GM19351 (cell line): ENCODE measurements at regions not wholly inside any gene's neighbourhood (a gene's known extent, or its start where the extent isn't known, plus 50 kb on each side); places are given as distances from the start of the nearest gene placed in this dataset.
"Not testable (repeated sequence)": the region's sequence is repeated elsewhere in the genome, so short reads cannot be mapped to it uniquely, and the experiment has no call there.

ENCODE experiments used
- ATAC-seq: cut with Tn5 transposase; IDR thresholded peaks from one replicate; pipeline ENCODE4 v1.9.1; 2021; ENCODE audit warnings: mild to moderate bottlenecking, moderate library complexity; ENCODE audit not compliant: unreplicated experiment

- ATAC-seq: no peak
Observed at GRCh38 chr13:103945836-103946235, 879.6 kb upstream of the SLC10A2 start.

DNA sequence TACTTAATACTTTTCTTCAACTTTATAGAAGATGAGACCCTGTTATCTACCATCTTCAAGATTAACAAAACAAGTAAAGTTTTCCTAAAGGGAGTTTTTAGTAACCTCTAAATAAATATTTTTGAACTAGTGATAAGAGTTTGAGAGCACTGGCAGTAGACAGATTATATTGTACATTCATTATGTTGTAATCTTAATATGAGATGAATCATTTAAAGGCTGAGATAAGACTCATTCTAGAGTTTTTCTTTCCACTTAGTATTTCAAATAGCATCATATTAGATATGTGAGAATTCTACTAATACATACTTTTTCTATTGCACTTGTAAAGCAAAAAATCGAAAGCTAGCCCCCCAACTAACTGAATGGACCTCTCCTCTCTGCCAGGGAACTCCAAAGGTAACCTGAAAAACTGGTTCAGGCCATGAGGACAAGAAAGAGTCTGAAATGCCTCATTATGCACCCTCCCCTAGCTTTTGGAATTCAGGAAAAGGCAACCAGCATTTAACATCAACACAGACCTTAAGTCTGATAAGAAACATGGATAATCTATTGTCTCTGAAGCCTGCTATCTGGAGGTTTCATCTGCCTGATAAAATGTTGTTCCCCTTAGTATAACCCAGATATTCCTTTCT lies 875.4 kb upstream of the SLC10A2 start:
- ATAC-seq: no peak

- ATAC-seq: no peak
Observed at GRCh38 chr13:103935117-103935516, 868.9 kb upstream of the SLC10A2 start.

DNA sequence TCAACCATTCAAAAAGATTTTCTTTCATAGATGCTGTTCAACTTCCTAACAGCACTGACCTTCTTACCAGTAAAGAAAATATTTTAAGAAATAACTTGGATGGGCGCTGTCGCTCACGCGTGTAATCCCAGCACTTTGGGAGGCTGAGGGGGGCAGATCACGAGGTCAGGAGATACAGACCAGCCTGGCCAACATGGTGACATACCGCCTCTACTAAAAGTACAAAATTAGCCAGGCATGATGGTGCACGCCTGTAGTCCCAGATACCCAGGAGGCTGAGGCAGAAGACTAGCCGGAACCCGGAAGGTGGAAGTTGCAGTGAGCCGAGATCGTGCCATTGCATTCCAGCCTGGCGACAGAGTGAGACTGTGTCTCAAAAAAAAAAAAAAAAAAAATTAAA lies 865.7 kb upstream of the SLC10A2 start:
- no peak for ATAC-seq

DNA sequence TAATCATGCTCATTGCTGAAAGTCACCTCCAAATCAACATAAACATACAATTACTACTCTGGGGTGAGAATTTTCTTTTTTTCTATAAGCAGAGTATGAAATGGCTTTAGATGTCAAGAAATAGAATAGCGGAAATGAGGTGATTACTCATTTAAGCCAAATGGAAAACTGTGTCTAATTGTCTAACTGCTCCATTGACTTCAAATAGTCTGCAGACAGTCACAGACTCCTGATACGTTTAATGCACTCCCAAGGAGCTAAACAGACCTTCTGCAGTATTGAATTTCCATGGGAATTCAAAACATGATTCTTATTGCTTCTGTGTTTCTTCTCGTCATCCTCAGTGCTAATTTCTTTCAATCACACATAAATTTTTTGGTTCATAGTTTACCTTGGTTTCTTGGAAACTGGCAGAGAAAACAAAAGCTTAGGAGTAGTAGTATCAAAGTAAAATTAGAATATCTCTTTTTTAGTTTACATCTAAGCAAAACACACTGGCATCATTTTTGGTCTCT lies 865.2 kb upstream of the SLC10A2 start:
- no peak for ATAC-seq

DNA sequence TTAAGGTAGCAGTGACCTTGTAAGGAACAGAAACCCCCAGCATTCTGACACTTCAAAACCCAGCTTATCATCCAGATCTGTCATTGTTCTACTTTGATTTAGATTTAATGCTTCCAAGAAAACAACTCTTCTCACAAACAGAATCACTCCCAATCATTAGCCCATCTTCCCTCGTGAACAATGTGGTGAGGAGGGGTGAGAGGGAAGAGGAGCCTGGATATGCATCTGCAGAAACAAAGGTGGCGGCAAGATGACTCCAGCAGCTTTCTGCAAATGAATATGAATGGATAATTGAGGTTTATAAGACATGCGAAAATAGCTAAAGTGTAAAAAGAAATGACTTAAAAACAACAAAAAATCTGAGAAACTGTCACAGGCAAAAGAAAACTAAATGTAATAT lies 859.9 kb upstream of the SLC10A2 start:
- ATAC-seq: no peak

DNA sequence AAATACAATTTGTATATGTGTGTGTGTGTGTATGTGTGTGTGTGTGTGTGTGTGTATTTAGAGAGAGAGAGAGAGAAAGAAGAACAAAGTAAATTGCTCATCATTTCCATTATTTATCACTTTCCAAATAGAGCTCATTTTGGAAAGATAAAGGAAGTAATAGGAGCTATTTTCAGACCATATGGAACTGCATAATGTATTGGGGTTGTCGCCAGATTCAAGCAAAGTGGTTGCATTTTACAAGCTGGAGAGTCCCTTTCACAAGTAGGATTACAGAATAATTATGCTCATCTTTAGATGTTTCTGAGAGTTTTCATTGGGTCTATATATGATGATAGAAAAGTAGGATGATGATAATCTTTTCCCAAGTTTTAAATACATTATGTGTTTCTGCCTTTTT lies 842.7 kb upstream of the SLC10A2 start:
- no peak for ATAC-seq

DNA sequence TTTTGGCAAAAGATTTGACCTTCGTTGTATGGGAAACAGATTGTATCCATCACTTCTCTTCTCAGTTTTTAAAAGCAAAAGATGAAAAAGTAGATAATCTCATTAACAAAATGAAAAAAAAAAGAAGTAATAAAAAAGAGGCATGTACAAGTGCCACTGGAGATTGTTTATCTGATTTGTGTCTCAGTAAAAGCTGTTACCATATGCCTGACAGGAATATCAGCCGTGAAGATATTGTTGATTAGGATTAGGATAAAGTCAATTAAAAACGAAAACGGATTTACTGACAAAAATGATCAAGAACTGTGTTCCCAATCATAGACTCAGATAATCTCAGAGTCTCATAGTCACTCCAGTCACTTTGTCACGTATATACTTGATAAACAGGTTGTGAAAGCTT lies 842.1 kb upstream of the SLC10A2 start:
- no peak for ATAC-seq

GRCh38 chr13:103903790-103904189 lies 837.6 kb upstream of the SLC10A2 start:
- no peak for ATAC-seq

GRCh38 chr13:103898481-103898880 lies 832.3 kb upstream of the SLC10A2 start:
- ATAC-seq: no peak

DNA sequence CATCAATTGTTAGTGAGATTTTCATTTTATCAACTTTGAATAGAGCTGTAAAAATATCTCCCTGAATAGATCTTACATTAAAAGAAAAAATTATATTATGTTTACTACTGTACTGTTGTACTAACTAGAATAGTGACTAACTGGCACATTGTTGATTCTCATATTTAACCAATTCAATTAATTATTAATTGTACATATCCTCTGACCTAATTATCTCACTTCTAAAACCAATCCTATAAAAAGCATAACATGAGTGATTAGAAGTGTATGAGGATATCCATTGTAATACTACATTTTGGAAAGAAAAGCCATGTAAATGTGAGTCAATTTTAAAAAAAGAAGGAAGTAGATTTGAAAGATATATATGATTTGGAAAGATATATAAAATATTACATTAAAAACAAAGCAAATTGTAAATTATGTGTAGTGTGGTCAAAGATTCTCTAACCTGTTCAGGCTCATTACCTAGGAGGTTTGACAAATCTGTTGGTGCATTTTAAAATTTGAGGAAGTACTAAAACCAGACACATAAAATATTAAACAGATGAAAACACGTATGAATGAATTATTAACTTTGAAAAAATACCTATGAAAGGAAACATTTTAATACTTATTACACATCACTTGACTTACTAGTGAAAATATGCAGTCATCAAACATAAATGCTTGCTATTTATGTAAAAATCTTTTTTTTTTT lies 829.8 kb upstream of the SLC10A2 start:
- ATAC-seq: no peak

DNA sequence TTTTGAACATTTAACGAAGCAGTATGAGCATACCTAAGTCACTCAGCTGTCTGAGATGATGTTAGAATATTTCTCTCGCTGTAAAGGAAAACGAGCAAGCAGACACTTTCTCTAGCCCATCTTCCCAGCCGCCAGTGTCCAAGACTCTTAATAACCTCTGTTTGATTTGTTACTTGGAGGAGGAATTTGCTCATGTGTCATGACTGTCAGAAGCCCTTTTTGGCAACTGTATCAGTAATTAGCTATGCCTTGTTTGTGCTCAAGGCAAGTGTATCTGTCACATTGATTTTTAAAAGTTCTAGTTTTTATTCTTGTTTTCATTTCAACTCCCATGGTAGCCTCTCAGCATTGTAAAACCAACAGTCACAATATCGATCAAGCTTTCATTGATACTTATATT lies 828.4 kb upstream of the SLC10A2 start:
- no peak for ATAC-seq

DNA sequence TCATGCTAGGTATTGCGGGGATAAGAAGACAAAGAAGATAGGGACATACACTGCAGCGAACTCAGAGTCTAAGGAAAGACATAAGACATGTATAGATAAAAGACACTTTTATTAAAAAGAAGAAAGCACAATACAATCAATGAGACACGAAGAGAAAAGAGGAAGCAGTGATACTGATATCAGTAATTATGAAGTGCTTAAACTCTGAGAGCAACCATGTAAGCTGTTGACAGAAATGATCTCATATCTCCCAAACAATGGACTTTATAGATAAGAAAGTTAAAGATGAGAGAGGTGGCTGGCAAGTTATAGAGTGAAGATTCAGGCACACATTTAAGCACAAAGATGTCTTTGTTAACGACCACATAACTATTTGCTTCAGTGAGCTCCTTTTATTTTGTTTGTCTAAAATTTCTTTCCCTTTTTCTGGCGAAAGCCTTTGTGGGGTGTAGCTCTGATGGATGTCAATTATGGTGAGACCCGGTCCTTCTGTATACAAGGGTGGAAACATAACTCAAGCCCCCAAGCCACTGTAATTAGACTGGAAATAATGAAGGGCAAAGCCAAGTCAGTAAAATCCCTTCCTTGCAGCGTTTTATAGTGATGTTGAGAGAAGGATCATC lies 818.0 kb upstream of the SLC10A2 start:
- no peak for ATAC-seq

DNA sequence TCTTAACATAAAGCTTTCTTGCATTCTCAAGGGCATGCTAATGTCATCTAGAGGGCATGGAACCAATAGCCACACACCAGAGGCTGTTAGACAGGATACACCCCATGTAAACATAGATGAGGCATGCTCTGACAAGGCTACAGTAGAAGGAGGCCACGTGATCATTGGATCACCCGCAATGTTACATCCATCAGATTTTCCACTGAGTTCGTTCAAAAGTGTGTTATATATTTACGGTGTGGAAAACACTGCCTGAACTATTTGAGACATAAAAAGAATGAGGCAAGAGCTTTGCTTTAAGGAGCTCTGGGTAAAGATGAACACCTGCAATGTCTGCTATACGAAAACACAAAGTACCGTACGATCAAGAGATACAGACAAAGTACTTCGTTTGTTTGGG lies 817.5 kb upstream of the SLC10A2 start:
- no peak for ATAC-seq

DNA sequence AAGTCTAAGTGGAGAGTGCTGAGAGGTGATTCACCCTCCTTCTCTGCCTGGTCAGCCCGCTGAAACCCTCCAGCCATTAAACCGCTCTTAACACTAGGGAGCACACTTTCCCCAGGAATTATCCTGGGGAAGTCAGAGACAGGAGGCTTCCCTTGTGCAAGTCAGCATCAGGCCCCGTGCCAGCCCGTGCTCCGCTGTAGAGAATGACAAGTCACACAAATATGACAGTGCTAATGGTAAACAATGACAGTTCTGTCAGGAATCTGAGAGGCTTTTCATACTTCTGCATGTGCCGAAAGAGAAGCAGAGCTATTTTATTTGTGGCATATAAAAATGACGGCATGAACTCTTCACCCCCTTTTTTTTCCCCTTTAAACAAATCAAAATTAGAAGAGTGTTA lies 816.9 kb upstream of the SLC10A2 start:
- ATAC-seq: no peak

GRCh38 chr13:103880146-103880545 lies 813.9 kb upstream of the SLC10A2 start:
- ATAC-seq: not testable (repeated sequence)

DNA sequence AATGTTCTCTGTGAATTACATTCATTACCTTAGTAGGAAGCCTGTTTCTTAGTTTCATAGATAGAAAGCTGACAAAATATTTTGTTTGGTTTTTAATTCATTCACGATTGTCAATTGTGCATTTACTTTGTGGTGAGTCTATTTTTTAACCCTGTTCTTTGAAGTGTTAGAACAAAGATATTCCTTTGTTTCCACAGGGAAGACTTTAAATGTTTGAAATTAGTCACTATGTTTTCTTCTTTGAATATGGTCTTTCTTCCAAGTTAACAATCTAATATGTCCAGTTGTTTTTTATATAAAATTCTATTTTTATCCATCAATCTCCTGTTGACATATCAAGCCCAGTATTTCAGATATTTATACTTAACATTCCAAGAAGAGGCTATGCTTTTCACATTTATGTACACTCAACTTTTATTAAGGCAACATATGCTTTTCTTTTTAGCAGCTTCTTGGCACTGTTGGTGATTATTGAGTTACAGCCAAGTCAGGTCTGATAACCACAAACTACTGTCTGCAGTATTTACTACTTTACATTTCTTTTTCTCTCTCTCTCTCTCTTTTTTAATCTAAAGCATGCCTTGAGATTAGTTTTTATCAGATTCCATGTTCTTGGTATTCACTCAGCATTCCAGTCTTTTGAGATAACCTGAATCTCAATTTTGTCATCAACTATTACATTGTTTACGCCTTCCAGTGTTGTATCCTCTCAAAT lies 812.8 kb upstream of the SLC10A2 start:
- ATAC-seq: no peak

DNA sequence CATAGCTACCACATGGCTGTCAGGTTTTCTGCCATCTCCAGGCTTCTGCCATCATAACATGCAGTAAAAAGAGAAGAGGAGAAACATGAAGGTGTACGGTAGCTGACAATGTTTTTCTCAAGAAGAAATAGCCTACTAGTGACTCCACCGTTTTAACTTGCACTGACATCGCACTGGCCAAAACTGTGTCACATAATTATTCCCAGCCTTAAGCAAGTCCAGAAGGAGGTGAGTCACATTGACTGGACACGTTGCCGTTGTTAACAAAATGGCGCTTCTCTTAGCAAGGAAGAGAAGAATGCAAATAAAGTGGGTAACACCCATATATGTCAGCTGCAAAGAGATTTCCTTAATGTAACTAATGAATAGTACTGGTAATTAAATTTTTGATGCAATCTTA lies 810.4 kb upstream of the SLC10A2 start:
- ATAC-seq: no peak

DNA sequence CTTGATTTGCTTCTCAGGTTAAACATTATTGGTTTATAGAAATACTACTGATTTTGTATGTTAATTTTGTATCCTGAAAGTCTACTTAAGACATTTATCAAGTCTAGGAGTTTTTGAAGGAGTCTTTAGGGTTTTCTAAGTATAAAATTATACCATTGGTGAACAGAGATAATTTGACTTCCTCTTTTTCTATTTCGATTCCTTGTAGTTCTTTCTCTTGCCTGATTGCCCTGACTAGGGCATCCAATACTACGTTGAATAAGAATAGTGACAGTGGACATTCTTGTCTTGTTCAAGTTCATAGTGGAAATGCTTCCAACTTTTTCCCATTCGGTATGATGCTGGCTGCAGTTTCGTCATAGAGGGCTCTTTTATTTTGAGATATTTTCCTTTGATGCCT lies 807.5 kb upstream of the SLC10A2 start:
- ATAC-seq: no peak

GRCh38 chr13:103866048-103866447 lies 799.8 kb upstream of the SLC10A2 start:
- ATAC-seq: no peak

- ATAC-seq: no peak
Observed at GRCh38 chr13:103862525-103862924, 796.3 kb upstream of the SLC10A2 start.

DNA sequence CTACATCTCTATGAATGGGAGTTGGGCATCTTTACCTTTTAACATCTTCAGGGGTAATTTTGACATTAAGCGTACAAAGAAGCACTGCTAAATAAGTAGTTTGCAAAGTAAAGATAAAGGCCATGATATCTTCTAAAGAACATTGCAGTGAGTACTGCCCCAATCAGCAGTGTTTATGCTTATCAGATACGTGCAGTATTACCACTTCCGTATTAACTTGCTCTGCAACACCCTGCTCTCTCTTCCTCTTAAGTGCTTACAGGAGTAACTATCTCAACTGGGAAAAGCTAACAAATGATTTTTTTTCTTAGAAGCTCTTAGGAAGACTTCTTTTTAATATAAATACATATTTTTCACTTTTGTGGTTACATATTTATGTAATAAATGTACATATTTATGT lies 793.7 kb upstream of the SLC10A2 start:
- no peak for ATAC-seq
